Right lobe of liver (tissue), 4 donors: ENCODE measurements at regions not wholly inside any gene's neighbourhood (a gene's known extent, or its start where the extent isn't known, plus 50 kb on each side); places are given as distances from the start of the nearest gene placed in this dataset.
"Not testable (repeated sequence)": the region's sequence is repeated elsewhere in the genome, so short reads cannot be mapped to it uniquely, and the experiment has no call there.

Source experiments
- CTCF ChIP-seq, 4 donors: fragments of 200-600 bp in 3 of 4; fragments of 450-650 bp in 1 of 4; IDR thresholded peaks; one replicate each; pipeline versions ENCODE4 v1.5.1 to v1.8.0; 2016 to 2022; ENCODE audit warnings: antibody characterized with exemption in 4 of 4, mild to moderate bottlenecking in 2 of 4
- POLR2A ChIP-seq: fragments of 450-650 bp; IDR thresholded peaks from one replicate; pipeline ENCODE4 v1.6.1; 2017; ENCODE audit warnings: antibody characterized with exemption, mild to moderate bottlenecking
- donor health status: DM: no; HTN: no; CAD: no.
- donor health status: DM: no; HTN: no; CAD: no.
- donor health status: DM: no; HTN: yes; CAD: no.

DNA sequence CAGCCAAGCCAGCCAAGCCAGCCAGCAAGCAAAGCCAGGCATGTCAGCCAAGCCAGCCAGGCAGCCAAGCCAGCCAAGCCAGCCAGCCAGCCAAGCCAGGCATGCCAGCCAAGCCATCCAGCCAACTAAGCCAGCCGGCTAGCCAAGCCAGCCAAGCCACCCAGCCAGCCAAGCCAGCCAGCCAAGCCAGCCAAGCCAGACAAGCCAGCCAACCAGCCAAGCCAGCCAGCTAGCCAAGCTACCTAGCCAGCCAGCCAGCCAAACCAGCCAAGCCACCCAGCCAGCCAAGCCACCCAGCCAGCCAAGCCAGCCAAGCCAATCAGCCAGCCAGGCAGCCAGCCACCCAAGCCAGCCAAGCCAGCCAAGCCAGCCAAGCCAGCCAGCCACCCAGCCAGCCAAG, 1600.5 kb downstream of the RPIA start:
- not testable (repeated sequence) for TF ChIP-seq CTCF (IDR thresholded peaks at IDR 0.05); POLR2A
